Choroid plexus epithelial cell (primary cell): ENCODE measurements at regions not wholly inside any gene's neighbourhood (a gene's known extent, or its start where the extent isn't known, plus 50 kb on each side); places are given as distances from the start of the nearest gene placed in this dataset.

Experiments used
- DNase-seq: peaks from one replicate; pipeline ENCODE4 v3.0.0-alpha.2; 2010; ENCODE audit warnings: low read depth
- H3K4me3 ChIP-seq: 2 replicates; pipeline ENCODE4 v1.5.1; 2011; ENCODE audit warnings: low read depth, mild to moderate bottlenecking, control low read depth, low read length, moderate library complexity
- TF ChIP-seq, protein P1 (sequence below): conservative IDR thresholded peaks from 2 replicates; pipeline ENCODE4 v1.5.1; 2011; ENCODE audit warnings: low read depth, mild to moderate bottlenecking, control low read depth, inconsistent platforms, low read length, moderate library complexity

DNA sequence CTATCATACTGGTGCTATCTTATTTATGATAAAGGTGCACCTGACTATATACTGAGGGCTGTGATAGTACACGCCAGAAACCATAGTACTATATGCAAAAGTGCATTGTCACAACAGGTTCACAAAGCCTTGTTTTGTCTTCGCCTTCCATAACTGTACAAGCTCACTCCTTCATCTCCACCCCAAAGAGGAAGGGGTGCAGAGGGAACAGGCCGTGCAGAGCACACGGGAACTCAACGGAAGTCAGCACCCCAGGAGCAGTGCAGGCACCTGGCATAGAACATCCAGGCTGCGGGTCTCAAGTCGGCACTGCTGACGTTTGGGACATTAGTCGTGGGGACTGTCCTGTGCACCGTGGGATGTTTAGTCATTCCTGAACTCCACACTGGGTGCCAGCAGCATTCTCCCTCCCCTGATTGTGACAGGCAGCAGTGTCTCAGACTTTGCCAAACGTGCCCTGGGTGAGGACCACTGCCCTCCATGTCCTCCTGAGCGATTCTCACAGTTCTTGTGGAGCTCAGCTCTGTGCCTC, 99.7 kb downstream of the PXDC1 start:
- TF ChIP-seq, protein P1, sequence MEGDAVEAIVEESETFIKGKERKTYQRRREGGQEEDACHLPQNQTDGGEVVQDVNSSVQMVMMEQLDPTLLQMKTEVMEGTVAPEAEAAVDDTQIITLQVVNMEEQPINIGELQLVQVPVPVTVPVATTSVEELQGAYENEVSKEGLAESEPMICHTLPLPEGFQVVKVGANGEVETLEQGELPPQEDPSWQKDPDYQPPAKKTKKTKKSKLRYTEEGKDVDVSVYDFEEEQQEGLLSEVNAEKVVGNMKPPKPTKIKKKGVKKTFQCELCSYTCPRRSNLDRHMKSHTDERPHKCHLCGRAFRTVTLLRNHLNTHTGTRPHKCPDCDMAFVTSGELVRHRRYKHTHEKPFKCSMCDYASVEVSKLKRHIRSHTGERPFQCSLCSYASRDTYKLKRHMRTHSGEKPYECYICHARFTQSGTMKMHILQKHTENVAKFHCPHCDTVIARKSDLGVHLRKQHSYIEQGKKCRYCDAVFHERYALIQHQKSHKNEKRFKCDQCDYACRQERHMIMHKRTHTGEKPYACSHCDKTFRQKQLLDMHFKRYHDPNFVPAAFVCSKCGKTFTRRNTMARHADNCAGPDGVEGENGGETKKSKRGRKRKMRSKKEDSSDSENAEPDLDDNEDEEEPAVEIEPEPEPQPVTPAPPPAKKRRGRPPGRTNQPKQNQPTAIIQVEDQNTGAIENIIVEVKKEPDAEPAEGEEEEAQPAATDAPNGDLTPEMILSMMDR, result no peak
- no peak overlapping the region for H3K4me3 ChIP-seq
- no peak for DNase-seq

DNA sequence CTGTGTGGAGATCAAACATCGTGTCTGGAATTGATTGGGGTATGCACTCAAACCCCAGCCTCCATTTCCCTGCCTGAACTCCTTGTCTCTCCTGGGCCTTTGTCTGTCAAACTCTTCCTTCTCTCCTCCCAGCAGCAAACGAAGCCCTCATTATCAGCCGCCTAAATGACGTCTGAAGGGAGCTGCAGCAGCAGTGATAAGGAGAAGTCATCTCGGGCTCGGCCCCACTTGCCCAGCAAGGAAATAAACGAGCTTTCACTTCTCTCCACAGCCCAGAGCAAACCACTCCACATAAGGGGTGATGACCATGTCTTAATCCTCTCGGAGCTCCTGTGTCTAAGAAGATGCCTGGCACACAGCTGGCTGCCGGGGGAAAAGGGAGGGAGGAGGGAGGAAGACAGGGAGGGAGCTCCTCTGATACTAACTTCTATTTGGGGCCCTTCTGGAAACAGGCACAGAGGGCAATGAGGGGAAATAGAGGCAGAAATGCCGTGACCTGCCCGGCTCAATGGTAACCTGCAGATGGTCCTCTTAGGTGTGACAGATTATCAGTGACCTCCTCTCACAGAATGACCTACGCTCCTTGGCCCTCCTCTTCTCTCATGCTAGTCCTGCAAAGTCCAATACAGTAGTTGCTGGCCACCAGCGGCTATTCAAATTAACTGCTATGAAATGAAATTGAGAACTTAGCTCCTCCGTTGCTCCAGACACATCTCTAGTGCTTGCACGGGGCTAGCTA, 100.4 kb downstream of the PXDC1 start:
- TF ChIP-seq, protein P1, result no peak
- no peak for DNase-seq
- no peak overlapping the region for H3K4me3 ChIP-seq

DNA sequence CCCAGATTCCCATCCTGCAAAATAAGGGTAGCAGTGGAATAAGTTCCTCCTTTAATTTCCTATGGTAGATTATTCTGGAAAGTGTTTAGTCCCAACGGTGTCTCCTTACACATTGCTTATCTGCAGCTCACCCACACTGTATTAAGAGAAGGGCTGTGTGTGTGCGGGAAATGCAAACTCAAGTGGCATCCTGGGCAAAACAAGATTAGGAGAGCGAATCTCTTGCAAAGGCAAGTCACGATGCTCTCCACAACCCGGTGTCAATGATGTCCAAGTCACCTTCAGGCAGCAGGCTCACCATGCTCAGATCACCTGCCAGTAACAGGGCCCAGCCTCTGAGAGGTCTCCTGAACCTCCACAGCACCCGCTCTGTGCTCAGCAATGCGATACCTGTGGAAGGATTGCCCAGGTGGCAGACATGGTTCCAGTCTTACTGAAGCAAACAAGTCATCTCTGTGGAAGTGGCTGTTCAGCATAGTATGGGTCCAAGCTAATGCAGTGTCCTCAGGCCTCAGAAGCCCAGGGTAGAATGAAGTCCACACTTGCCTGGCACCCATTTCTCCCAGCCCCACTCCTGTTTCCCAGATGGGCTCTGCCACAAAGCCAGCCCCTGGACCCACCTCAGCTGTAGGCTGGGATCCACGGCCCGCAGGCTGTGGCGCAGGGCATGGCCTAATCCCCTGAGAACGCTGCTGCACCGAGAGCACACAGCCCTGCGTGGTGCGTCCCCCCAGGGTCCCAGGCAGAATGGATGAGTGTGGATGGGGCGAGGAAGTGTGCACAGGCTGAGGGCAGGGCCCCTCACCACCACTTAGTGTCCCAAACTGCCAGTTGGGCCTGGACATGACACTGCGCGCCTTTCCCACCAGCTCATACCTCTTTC, 101.2 kb downstream of the PXDC1 start:
- TF ChIP-seq, protein P1, result no peak
- DNase-seq, result no peak
- no peak overlapping the region for H3K4me3 ChIP-seq

DNA sequence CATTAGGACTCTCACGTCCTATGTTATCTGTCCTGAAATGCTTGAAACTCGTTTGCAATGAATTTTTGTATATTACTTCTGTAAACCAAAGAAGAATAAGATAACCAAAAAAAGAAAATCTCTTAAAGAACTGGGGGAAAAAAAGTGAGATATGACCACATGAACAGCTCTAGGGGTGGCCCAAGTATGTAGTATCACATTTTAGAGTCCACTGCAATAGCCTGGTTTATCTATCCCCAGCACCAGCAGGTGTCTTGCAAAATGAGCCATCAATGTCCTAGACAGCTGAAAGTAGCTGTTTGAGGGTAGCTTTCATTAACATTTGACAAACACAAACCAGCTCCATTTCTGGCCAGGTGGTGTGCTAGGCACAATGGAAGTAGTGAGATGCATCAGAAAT, 102.8 kb downstream of the PXDC1 start:
- TF ChIP-seq, protein P1, result no peak
- no peak for DNase-seq
- no peak overlapping the region for H3K4me3 ChIP-seq

DNA sequence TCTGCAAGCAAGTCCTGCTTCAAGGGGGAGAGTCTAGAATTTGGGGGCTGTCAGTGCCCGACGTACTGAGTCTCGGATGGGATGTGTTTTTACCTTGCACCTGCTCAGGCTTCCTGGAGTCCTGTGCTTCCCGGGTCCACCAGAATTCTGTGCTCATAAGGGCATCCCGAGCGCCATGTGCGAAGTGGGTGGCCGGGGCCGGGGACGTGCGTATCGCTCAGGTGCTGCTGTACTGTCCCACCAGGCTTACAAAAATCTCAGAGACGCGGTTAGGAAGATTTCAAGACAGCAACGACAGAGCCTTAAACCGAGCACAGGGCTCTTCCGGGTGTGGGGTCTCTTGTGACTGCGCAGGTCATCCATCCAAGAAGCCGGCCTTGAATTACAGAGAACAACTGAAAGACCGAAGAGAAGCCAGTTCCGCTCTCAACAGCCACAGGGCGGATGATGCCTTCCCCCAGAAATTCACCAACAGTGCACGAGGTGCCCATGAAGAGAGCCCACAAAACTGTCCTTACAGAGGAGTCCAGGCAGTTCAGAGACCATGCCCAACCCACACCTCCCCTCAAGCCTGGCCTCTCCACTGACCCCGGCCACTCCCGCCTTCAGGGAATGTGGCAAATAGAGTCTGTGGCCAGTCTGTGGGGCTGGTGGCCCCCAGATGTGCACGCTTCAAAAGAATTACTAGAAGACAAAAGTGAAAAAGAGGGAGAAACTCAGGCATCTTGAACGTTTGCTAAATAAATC, 104.7 kb downstream of the PXDC1 start:
- TF ChIP-seq, protein P1, result no peak
- DNase-seq, result no peak
- H3K4me3 ChIP-seq, result no peak overlapping the region

DNA sequence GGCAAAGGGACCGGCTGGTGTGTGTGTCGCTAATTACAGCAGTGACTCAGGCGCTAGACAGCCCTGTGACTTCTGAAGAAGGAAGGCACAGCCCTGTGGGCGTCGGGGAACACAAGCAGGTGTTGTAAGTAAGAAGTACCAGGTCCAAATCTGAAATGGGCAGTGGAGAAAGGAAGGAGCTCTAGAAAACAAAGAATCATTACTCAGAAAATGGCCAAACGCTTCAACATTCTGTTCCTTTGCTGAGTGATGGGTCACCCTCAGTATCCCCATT, 106.8 kb downstream of the PXDC1 start:
- no peak for DNase-seq
- H3K4me3 ChIP-seq, result no peak overlapping the region
- TF ChIP-seq, protein P1, result no peak
